ENCODE measurements at regions not wholly inside any gene's neighbourhood (a gene's known extent, or its start where the extent isn't known, plus 50 kb on each side); places are given as distances from the start of the nearest gene placed in this dataset.
"Not testable (repeated sequence)": the region's sequence is repeated elsewhere in the genome, so short reads cannot be mapped to it uniquely, and the experiment has no call there.

GRCh38 chr14:105729825-105730368 is 203.5 kb downstream of the TMEM121 start:
- H3K9ac ChIP-seq (ENCODE audit: low read length); H3F3A ChIP-seq (ENCODE audit: low read length, unreplicated experiment); H3K27me3 ChIP-seq (ENCODE audit: low read length); ATAC-seq; H3K36me3 ChIP-seq (ENCODE audit: low read depth, low read length); H3K4me3 ChIP-seq (ENCODE audit: low read length); intact Hi-C loops (cut with micrococcal nuclease); H3K9me3 ChIP-seq (ENCODE audit: low read length); CTCF ChIA-PET; H2AFZ ChIP-seq (ENCODE audit: low read length); POLR2A ChIA-PET (ENCODE audit: unreplicated experiment); H3K4me2 ChIP-seq (ENCODE audit: low read length); H3K27ac ChIP-seq (ENCODE audit: low read length); H3K79me2 ChIP-seq (ENCODE audit: low read length); BruUV-seq (replicated peaks); H4K20me1 ChIP-seq (ENCODE audit: low read length); H3K9me2 ChIP-seq (replicated peaks; ENCODE audit: low read length); H3K4me1 ChIP-seq (ENCODE audit: insufficient read depth, low read length); DNase-seq: not testable (repeated sequence)

GRCh38 chr14:105730731-105731130 is 204.3 kb downstream of the TMEM121 start:
- H2AFZ ChIP-seq (ENCODE audit: low read length); H3K27me3 ChIP-seq (ENCODE audit: low read length); H3K27ac ChIP-seq (ENCODE audit: low read length); DNase-seq; POLR2A ChIA-PET (ENCODE audit: unreplicated experiment); H3K9ac ChIP-seq (ENCODE audit: low read length); H3F3A ChIP-seq (ENCODE audit: low read length, unreplicated experiment); H3K9me3 ChIP-seq (ENCODE audit: low read length); H3K4me3 ChIP-seq (ENCODE audit: low read length); H4K20me1 ChIP-seq (ENCODE audit: low read length); H3K4me2 ChIP-seq (ENCODE audit: low read length); H3K36me3 ChIP-seq (ENCODE audit: low read depth, low read length); BruUV-seq (replicated peaks); intact Hi-C loops (cut with micrococcal nuclease); H3K4me1 ChIP-seq (ENCODE audit: insufficient read depth, low read length); H3K9me2 ChIP-seq (replicated peaks; ENCODE audit: low read length); CTCF ChIA-PET; ATAC-seq; H3K79me2 ChIP-seq (ENCODE audit: low read length): not testable (repeated sequence)

GRCh38 chr14:105731221-105731985 is 205.0 kb downstream of the TMEM121 start:
- H3K4me1 ChIP-seq (ENCODE audit: insufficient read depth, low read length); H3K27ac ChIP-seq (ENCODE audit: low read length); intact Hi-C loops (cut with micrococcal nuclease); H3K4me3 ChIP-seq (ENCODE audit: low read length); H3K9me3 ChIP-seq (ENCODE audit: low read length); H4K20me1 ChIP-seq (ENCODE audit: low read length); BruUV-seq (replicated peaks); H3K9me2 ChIP-seq (replicated peaks; ENCODE audit: low read length); CTCF ChIA-PET; ATAC-seq; H3K9ac ChIP-seq (ENCODE audit: low read length); POLR2A ChIA-PET (ENCODE audit: unreplicated experiment); H3K36me3 ChIP-seq (ENCODE audit: low read depth, low read length); H2AFZ ChIP-seq (ENCODE audit: low read length); H3K79me2 ChIP-seq (ENCODE audit: low read length); H3K4me2 ChIP-seq (ENCODE audit: low read length); H3F3A ChIP-seq (ENCODE audit: low read length, unreplicated experiment); H3K27me3 ChIP-seq (ENCODE audit: low read length); DNase-seq: not testable (repeated sequence)

GRCh38 chr14:105733081-105734065 is 207.0 kb downstream of the TMEM121 start:
- POLR2A ChIA-PET (ENCODE audit: unreplicated experiment): no interaction called here

GRCh38 chr14:105734241-105734640 is 207.9 kb downstream of the TMEM121 start:
- intact Hi-C loops (cut with micrococcal nuclease); CTCF ChIA-PET; H3K27ac ChIP-seq (ENCODE audit: low read length); H3K27me3 ChIP-seq (ENCODE audit: low read length); H3K4me3 ChIP-seq (ENCODE audit: low read length); H3K9ac ChIP-seq (ENCODE audit: low read length); ATAC-seq; H3K4me2 ChIP-seq (ENCODE audit: low read length); H3K9me2 ChIP-seq (replicated peaks; ENCODE audit: low read length); H3K4me1 ChIP-seq (ENCODE audit: insufficient read depth, low read length); H4K20me1 ChIP-seq (ENCODE audit: low read length); POLR2A ChIA-PET (ENCODE audit: unreplicated experiment); BruUV-seq (replicated peaks); H3K79me2 ChIP-seq (ENCODE audit: low read length); H3F3A ChIP-seq (ENCODE audit: low read length, unreplicated experiment); DNase-seq; H3K9me3 ChIP-seq (ENCODE audit: low read length); H3K36me3 ChIP-seq (ENCODE audit: low read depth, low read length); H2AFZ ChIP-seq (ENCODE audit: low read length): not testable (repeated sequence)

More at GRCh38 chr14:105733081-105734065, 207.0 kb downstream of the TMEM121 start:
- no peak overlapping the region for H3K4me3 ChIP-seq (ENCODE audit: low read length)
- no peak overlapping the region for H3K4me2 ChIP-seq (ENCODE audit: low read length)
- no peaks in the 10 kb centered on the region for H4K20me1 ChIP-seq (ENCODE audit: low read length)
- no peaks in the 10 kb centered on the region for H3K79me2 ChIP-seq (ENCODE audit: low read length)
- no peaks in the 10 kb centered on the region for H3K9me3 ChIP-seq (ENCODE audit: low read length)
- ATAC-seq: no peak
- intact Hi-C loops (cut with micrococcal nuclease): no loop called here
- H3K9ac ChIP-seq (ENCODE audit: low read length): no peak overlapping the region
- H3F3A ChIP-seq (ENCODE audit: low read length, unreplicated experiment): no peaks in the 10 kb centered on the region
- no peak overlapping the region for H3K27ac ChIP-seq (ENCODE audit: low read length)
- no peaks in the 10 kb centered on the region for H3K4me1 ChIP-seq (ENCODE audit: insufficient read depth, low read length)
- peaks cover 7% of the 10 kb centered on the region; the same call in 1 of the 2 replicates for H3K27me3 ChIP-seq (ENCODE audit: low read length)
- no peaks in the 10 kb centered on the region for H3K9me2 ChIP-seq (replicated peaks; ENCODE audit: low read length)
- no TSS peak for BruUV-seq (replicated peaks)
- no peaks in the 10 kb centered on the region for H3K36me3 ChIP-seq (ENCODE audit: low read depth, low read length)
- no peak overlapping the region for H2AFZ ChIP-seq (ENCODE audit: low read length)
- CTCF ChIA-PET: no interaction called here
- TF ChIP-seq CTCF (conservative IDR thresholded peaks at IDR 0.05; ENCODE audit: low read depth, low read length): no peak
- no peak for TF ChIP-seq EZH2 (IDR thresholded peaks at IDR 0.05; ENCODE audit: low read length, unreplicated experiment)
- no peak for TF ChIP-seq EZH2phosphoT487 (IDR thresholded peaks at IDR 0.05; ENCODE audit: borderline replicate concordance, low read length)
- no peak for DNase-seq
